Epidermal melanocyte (primary cell): ENCODE measurements at regions not wholly inside any gene's neighbourhood (a gene's known extent, or its start where the extent isn't known, plus 50 kb on each side); places are given as distances from the start of the nearest gene placed in this dataset.

ENCODE experiments used
- DNase-seq: peaks from one replicate; pipeline ENCODE4 v3.0.0; 2011; ENCODE audit warnings: low spot score; ENCODE audit not compliant: insufficient read length

DNA sequence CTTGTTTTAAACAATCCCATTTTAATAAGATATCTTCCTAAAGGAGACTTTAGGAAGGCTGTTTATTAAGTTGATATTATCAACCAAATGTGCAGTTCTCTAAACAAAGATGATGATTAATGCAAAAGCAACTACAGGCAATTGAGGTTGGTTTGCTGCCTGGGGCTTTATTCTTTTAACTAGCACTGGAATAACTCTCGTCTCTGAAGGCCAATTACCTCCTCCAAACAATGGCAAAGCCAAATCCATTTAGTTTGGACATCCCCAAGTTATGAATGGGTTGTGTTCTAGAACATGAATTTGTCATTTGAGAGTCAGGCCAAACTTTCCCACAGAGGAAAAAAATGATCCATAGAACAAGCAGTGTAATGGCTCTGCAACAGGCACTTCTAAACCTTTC lies 114.1 kb downstream of the SLC16A9 start:
- DNase-seq = no peak

DNA sequence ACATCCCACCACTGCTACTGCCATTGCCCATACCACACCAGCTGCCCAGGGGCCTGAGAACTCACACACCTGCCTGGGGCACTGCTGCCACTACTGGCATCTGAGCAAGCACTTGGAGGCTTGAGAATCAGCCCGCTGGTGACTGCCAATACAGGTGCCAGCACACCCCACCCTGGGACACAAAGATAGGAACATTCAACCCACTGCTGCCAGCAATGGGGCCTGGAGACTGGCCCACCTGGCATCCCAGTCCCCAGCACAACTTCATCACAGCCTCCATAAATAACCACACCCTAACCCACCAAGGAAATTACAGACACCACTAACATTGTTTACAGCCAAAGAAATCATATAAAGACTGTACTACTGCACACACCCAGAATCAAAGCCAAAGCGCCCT lies 115.9 kb downstream of the SLC16A9 start:
- DNase-seq = no peak

DNA sequence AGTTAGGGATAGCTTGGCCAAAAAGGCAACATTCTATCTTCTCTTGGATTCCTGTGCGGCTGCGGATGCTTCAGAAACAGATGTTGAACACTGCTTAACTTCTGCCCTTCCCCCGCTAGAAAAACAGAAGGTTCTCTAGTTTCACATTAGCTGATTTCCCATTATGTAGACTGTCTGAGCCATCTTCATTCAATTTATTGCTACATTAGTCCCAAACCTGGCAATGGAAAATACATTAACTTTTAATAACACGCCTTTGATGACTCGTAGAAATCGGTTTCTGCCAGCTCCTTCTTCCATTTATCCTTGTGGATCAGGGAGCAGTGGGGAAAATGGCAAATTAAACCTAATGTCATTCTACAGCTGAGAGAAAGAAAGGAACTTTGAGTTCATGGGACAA lies 119.9 kb downstream of the SLC16A9 start:
- DNase-seq = no peak

DNA sequence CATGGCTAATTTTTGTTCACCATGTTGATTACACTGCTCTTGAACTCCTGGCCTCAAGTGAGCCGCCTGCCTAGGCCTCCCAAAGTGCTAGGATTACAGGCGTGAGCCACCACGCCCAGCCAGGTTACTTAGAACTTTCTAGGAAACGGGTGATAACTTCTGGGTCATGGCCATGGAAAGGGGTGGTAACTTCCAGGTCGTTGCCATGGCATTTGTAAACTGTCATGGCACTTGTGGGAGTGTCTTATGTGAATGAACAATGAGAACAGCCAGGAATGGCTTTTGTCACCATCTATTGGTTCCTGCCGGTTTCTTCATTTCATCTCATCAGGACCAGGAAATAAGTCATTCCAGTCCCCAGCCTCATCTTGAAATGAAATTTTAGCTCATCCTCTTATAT lies 120.9 kb downstream of the SLC16A9 start:
- no peak for DNase-seq

DNA sequence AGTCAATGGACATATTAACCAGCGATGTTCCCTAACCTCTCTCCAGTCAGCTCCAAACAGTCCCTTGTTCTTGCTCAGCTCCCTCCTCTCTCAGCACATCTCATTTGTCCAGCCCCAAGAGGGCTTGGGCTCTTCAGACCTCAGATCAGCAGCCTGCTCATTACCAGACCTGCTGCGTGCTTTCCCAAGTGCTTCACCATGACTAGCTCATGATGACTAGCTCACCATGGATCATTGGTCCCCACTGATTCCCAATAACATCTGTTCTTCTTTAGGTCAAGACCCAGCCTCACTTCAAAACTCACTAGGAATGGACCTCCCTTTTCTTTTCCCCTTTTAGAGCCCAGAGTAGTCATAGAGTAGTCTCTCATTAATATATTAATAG lies 121.9 kb downstream of the SLC16A9 start:
- DNase-seq = no peak

DNA sequence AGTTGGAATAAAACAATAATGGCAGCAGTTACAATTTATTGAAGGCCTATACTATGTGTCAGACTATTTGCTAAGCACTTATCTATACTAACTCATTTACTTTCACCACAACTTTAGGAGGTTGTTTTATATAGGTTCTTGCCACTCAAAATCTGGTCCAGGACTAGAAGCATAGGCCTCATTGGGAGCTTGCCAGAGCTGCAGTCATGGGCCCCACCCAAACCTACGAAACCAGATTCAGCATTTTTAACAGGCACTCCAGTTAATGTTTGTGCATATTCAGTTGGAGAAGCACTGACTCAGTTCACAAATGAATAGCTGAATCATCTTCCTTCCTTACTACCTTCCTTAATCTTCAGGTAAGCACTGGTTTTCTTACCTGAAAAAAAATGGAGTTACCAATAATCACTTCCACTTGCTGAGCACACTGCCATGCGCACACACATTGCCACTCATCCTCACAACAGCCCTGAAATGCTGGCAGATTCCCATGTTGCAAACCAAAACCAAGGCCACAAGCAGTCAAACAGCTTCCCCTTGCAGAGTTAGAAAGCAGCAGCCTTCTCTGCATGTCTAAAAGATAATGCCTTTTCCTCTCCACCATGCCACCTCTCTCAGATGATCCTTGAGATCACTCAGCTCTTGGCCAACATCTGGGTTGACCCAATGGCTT lies 122.4 kb downstream of the SLC16A9 start:
- no peak for DNase-seq

DNA sequence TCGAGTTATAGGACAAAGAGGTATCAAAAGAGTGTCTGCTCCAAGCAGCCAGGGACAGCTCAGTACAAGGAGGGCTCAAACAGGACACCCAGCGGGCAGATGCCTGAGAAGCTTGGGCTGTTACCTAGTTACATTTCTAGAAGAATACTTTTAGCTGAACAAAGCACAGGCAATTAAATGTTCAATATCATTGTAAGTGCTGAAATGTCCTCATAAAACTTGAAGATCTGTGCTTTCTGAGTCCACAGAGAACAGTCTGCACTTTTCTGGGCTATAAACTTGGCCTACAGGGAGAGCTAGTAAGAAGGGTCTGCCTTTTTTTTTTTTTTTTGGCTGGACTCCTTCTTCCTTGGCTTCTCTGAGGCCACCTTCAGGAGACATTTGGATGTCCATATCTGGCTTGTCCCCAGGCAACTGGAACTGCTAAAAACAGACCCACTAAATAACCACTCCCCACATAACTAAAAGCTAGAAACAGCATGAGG lies 123.2 kb downstream of the SLC16A9 start:
- DNase-seq = no peak

DNA sequence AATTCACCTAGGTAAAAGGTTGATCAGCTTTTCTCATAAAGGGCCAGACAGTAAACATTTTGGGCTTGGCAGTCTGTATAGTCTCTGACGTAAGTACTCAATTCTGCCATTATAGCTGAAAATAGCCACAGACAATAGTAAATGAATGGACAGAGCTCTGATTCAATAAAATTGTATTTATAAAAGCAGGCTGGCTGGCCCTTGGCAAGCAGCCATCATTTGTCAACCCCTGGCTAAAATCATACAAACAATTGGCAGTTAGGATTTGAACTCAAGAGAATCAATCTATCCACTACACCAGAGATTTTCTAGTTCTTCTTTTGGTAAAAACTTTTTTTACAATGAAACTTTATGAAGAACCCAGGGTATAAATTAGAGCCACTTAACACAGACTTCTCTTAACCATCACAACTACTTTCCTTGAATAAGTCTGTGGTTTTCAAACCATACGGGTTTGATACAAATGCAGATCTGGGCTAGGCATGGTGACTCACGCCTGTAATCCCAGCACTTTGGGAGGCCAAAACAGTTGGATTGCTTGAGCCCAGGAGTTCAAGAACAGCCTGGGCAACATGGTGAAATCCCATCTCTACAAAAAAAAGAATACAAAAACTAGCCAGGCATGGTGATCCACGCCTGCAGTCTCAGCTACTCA lies 124.5 kb downstream of the SLC16A9 start:
- DNase-seq = peak; percentile 30

DNA sequence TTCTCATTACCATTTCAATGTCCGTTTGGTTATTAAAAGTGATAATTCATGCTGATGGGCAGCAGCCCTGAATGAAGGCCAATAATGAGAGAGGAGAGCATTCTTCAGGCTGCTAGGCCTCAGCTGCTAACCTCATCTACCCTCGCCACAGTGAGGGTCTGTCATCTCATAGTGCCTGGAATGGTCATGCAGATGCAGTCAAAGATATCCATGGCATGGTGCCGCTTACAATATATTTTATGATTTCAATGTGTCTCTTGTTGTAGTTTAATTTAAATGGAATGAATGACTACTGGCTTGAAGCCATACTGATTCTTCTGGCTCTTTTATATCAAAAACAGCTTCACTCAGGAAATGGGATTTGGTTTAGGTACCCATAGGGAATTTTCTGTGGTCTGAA lies 126.9 kb downstream of the SLC16A9 start:
- no peak for DNase-seq

DNA sequence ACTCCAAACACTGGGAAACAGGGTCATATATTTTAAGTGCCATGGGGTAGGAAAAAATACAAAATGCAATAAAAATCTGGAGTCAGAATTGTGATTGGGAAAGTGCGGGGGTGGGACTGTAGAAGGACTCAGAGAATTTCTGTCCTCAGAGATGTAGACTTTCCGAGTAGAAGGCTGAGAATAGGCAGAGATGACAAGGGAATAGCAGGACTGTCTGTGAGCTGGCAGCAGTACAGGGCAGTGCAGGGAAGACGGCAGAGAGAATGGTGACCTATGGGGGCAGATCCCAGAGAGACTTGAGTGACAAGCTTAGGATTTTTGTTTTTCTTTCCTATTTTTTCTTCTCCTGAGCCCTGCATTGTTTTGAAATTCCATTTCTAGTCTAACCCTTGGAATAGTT lies 127.6 kb downstream of the SLC16A9 start:
- DNase-seq = no peak

DNA sequence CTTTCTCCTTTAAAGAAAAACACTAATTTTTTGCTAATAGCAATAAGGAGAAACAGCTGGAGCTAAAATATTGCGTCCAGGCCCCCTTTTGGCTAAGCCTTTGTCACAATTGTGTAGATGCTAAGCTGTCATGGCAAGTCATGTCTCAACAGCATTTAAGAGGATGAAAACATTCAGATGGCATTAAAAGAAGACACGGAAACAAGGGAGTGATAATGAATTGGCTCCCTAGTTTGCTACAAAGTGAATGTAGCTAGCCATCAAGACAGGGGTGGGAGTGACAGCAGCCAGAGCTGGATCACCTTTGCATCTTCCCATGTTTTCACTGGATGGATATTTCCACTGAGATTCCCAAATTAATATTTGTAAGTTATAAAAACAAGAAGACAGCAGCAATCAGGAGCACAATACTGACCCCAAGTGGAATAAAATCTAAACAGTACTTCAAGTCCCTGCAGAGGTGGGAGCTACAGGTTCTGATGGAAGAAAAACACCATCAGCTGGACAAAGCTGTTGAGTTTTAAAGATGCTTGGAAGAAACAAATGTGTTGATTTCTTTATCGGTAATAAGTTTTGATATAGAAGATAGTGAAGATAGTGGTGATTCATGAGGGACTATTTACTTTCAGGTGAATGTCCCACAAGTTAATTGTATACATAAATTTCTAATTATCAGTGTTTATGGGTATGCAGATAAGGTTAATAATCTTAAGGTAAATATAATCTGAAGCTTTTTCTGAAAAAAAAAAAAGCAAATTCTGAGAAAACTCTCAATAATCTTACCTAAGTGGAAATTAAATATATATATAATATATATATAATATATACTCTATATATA lies 129.4 kb downstream of the SLC16A9 start:
- no peak for DNase-seq

DNA sequence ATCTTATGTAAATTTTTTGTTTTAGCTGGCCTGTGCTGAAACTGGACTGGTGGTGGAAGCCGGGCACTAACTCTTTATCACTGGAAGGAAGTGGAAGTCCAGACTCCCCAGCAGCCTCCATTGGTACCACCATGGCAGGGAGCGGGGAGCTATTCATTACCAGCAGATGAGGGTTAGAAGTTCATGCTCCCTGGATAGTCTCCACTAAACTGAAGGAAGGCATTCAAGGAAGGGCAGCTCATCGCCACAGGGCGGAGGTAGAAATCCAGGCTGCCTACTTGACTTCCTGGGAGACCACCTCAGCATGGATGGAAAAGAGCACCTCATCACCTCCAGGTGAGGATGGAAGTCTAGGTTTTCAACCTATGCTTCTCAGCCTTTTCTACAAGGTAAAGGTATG lies 130.9 kb downstream of the SLC16A9 start:
- no peak for DNase-seq

DNA sequence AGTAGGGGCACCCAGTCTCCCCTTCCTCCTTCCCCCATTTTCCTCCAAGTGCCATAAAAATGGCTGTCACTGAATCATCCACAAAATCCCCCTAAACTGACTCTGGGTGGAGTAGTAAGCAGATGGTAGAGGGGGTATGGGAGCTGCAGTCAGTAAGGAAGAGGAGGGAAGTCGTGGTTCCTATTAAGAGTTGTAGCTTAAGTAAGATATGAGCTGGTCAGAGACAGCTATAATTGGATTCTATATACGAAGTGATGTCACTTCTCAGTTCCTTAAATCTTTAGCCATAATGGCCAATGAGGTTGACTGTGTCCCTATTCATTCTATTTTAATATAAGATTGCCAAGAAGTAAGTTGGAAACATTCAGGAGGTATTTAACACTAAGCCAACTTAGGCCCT lies 131.7 kb downstream of the SLC16A9 start:
- no peak for DNase-seq

DNA sequence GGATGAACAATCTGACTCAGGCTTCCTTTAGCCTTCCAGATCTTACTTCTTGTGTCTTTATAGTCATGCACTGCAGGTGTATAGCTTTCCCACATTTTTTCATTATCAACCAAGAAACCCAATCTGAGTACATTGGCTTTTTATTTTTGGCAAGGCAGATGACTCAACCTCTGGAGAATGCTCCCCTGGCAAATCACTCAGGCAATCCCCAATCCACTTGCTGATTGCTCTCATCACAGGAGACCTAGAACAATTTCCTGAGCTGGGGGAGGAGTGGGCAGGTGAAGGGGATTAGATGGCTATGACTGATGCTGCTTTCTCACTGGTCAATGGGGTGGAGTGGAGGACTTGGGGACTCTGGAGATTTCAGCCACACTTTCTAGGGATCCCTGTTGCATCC lies 134.4 kb downstream of the SLC16A9 start:
- DNase-seq = no peak

DNA sequence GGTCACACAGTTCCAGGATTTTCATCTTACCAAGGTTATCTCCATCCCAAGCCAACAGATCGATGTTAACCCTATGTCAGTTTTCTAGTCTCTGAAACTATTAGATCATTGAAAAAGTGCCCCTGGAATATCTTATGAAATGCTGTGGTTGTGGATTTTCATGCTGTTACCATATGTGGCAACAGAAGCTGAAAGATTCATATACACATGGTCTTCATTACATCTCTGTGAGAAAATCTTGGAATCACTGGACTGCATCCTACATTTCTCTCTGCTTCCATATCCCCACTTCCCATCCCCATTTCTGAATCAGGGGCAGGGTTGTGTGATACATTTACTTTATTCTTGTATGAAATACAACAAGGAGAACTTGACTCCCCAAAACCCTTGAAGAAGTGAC lies 146.1 kb downstream of the SLC16A9 start:
- DNase-seq = peak; percentile 44

DNA sequence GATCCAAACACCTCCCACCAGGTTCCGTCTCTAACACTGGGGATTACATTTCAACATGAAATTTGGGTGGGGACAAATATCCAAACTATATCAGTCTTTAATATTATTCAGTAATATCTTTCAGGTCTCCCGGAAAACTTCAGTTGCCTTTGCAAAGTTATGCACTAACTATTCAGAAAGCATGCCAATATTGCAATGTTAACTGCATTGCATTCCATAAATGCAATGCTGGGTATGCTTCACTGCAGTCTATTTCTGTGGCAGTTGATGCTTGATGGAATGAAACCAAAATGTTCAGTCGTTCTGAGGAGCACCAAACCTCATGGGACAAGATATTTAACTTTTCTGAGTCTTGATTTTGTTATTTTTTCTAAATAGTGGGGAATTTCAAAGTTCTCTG lies 147.5 kb downstream of the SLC16A9 start:
- no peak for DNase-seq

DNA sequence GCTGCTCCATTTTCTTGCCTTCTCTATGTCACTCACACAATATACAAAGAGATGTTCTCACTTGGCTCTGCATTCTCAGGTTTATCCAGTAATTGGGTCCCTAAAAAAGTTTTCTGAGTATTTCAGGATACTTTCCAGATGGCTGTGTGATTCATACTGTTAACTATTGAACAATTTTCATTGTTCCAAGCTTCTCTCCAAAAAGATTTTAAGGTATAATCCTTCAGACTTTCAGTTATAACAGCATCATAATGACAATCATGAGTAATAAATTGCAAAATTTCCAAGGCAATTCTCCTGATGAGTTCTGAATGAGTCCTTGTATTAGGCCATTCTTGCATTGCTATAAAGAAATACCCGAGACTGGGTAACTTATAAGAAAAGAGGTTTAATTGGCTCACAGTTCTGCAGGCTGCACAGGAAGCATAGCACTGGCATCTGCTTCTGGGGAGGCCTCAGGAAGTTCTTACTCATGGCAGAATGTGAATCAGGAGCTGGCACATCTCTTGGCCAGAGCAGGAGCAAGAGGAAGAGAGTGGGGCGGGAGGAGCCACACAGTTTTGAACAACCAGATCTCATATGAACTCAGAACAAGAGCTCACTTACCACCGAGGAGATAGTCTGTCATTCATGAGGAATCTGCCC lies 148.1 kb downstream of the SLC16A9 start:
- DNase-seq = no peak

DNA sequence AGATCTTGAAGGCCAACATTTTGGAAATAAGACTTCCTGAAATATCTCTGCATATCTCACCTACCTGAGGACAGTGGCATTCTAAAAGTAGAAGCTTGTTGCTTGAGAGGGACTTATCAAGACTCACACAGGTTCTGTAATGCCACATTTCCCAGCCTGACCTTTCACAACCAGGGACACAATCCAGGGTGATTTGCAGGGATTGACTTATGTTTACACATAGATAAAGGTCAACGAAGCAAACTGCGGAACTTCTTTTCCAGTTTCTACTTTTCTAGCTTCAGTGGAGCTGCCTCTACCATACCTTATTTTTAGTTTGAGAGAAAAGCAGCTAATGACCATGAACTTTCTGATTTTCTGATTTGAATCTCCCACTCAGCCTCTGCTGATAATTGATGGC lies 148.7 kb downstream of the SLC16A9 start:
- no peak for DNase-seq

DNA sequence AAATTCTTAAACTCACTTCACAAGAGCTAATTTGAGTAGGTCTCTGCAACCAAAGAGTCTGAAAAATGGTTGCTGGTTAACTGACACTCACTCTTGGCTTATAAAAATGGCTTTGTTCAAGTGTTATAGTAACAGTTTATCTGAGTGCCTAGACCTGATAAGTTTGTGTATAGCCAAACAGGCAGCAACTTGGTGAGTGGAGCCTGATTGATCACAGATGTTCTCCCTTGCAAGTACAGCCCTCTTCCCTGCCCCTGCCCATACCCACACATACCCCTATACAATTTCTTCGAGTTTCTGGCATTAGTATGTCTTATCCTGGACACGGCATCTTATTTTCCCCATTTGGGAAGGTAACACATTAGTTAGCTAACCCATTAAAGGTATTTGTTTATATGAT lies 149.5 kb downstream of the SLC16A9 start:
- no peak for DNase-seq

DNA sequence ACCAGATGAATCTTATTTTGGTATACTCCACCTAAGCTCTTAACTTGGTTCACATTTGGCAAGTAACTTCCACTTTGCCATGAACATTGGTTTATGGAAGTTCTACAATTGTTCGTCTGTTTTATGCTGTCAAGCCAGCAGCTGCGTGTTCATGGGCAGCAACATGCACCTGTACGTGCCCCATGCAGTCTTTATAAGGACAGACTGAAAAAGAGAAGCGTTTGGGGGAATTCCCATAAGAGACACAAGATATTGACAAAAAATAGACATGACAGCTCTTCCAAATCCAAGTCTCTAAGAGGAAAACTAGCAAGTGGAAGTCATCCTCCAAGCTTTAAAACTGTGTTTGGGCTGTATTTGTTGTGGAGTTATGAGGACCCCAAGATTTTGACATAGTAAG lies 151.6 kb downstream of the SLC16A9 start:
- DNase-seq = no peak

DNA sequence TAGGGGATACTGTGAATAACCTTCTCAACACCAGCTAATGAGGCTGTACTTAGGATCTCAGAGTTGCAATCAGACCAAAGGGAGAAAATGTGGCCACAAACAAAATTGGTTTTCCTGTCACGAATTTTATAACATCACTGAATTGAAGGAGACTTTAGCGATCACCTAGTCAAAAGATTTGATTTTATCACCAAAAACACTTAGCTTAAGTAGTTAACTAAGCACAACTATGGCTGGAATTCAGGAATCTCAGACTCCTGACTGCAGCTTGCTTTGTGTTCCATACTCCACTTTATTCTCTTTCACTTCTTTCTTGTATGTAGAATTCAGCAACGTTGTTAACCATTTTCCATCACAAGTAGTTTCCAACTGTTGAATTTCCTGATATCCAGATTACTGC lies 152.0 kb downstream of the SLC16A9 start:
- DNase-seq = no peak

DNA sequence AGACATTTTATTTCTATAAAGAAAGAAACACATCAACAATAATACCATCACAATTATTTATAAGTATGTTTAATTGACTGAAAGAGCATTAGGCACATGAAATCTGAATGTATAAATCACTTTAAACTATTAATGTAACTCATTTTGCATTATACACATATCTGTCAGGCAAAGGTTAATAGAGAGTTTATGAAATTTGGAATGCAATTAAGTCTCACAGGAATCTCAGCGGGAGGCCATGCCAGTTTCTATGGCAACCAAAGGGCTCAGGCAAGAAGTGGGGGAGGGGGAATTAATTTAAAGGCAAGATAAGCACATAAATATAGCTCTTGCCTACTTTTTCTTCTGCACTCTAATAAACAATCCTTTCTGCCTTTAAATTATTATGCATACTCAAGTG lies 152.6 kb downstream of the SLC16A9 start:
- no peak for DNase-seq
